IMR-90 (cell line): ENCODE measurements at regions not wholly inside any gene's neighbourhood (a gene's known extent, or its start where the extent isn't known, plus 50 kb on each side); places are given as distances from the start of the nearest gene placed in this dataset.

Experiments
- CEBPB ChIP-seq: IDR thresholded peaks from 2 replicates; pipeline ENCODE4 v1.6.1; 2012; ENCODE audit warnings: low read depth, low read length, improper control_type of control experiment
- FOS ChIP-seq: fragments of 150-350 bp; IDR thresholded peaks from 2 replicates; pipeline ENCODE4 v1.6.1; 2016; ENCODE audit warnings: low read depth, low read length
- MAZ ChIP-seq: IDR thresholded peaks from 2 replicates; pipeline ENCODE4 v1.6.1; 2012; ENCODE audit warnings: low read depth, mild to moderate bottlenecking, low read length, improper control_type of control experiment, moderate library complexity, borderline replicate concordance
- MXI1 ChIP-seq: IDR thresholded peaks from 2 replicates; pipeline ENCODE4 v1.6.1; 2012; ENCODE audit warnings: low read depth, mild to moderate bottlenecking, low read length, moderate library complexity, borderline replicate concordance
- NFE2L2 ChIP-seq: fragments of 150-350 bp; IDR thresholded peaks from 2 replicates; pipeline ENCODE4 v1.6.1; 2016; ENCODE audit warnings: low read depth, mild to moderate bottlenecking, low read length
- POLR2A ChIP-seq: IDR thresholded peaks from 2 replicates; pipeline ENCODE4 v1.6.1; 2012; ENCODE audit warnings: mild to moderate bottlenecking, low read depth, low read length
- RAD21 ChIP-seq: IDR thresholded peaks from 2 replicates; pipeline ENCODE4 v1.6.1; 2012; ENCODE audit warnings: low read length, improper control_type of control experiment
- RCOR1 ChIP-seq: IDR thresholded peaks from 2 replicates; pipeline ENCODE4 v1.6.1; 2012; ENCODE audit warnings: mild to moderate bottlenecking, low read length, improper control_type of control experiment; ENCODE audit not compliant: insufficient replicate concordance
- RFX5 ChIP-seq: IDR thresholded peaks from 2 replicates; pipeline ENCODE4 v1.8.0; 2012; ENCODE audit warnings: low read depth, mild to moderate bottlenecking, low read length, moderate library complexity
- USF2 ChIP-seq: fragments of 150-350 bp; IDR thresholded peaks from 2 replicates; pipeline ENCODE4 v1.6.1; 2017; ENCODE audit warnings: mild to moderate bottlenecking, antibody characterized with exemption, low read length, low read depth
- TF ChIP-seq, protein P1 (sequence below): conservative IDR thresholded peaks from 2 replicates; pipeline ENCODE4 v1.5.1; 2012; ENCODE audit warnings: mild to moderate bottlenecking, low read depth, low read length, improper control_type of control experiment
- TF ChIP-seq, protein P2 (sequence below): fragments of 150-350 bp; IDR thresholded peaks from 2 replicates; pipeline ENCODE4 v1.6.1; 2016; ENCODE audit warnings: low read depth, mild to moderate bottlenecking, low read length, moderate library complexity, borderline replicate concordance

- TF ChIP-seq USF2 (no peak), RCOR1 (no peak), POLR2A (no peak), RFX5 (no peak), CEBPB (no peak), NFE2L2 (no peak), MAZ (no peak), MXI1 (no peak), RAD21 (no peak), FOS (no peak)
- TF ChIP-seq, protein P1, sequence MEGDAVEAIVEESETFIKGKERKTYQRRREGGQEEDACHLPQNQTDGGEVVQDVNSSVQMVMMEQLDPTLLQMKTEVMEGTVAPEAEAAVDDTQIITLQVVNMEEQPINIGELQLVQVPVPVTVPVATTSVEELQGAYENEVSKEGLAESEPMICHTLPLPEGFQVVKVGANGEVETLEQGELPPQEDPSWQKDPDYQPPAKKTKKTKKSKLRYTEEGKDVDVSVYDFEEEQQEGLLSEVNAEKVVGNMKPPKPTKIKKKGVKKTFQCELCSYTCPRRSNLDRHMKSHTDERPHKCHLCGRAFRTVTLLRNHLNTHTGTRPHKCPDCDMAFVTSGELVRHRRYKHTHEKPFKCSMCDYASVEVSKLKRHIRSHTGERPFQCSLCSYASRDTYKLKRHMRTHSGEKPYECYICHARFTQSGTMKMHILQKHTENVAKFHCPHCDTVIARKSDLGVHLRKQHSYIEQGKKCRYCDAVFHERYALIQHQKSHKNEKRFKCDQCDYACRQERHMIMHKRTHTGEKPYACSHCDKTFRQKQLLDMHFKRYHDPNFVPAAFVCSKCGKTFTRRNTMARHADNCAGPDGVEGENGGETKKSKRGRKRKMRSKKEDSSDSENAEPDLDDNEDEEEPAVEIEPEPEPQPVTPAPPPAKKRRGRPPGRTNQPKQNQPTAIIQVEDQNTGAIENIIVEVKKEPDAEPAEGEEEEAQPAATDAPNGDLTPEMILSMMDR = no peak
- TF ChIP-seq, protein P2, sequence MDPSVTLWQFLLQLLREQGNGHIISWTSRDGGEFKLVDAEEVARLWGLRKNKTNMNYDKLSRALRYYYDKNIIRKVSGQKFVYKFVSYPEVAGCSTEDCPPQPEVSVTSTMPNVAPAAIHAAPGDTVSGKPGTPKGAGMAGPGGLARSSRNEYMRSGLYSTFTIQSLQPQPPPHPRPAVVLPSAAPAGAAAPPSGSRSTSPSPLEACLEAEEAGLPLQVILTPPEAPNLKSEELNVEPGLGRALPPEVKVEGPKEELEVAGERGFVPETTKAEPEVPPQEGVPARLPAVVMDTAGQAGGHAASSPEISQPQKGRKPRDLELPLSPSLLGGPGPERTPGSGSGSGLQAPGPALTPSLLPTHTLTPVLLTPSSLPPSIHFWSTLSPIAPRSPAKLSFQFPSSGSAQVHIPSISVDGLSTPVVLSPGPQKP = no peak
These were observed 306.4 kb upstream of the CNTN3 start for GRCh38 chr3:74920721-74921350.
